ENCODE measurements at regions not wholly inside any gene's neighbourhood (a gene's known extent, or its start where the extent isn't known, plus 50 kb on each side); places are given as distances from the start of the nearest gene placed in this dataset.
"Not testable (repeated sequence)": the region's sequence is repeated elsewhere in the genome, so short reads cannot be mapped to it uniquely, and the experiment has no call there.

- no peaks in the 10 kb centered on the region for H3K36me3 Mint-ChIP-seq
- no peaks in the 10 kb centered on the region for H3K4me1 Mint-ChIP-seq
- H3K4me3 Mint-ChIP-seq, result no peak overlapping the region
- no peak for DNase-seq
- no peaks in the 10 kb centered on the region for H3K9me3 Mint-ChIP-seq
- no peak overlapping the region for H3K27ac Mint-ChIP-seq
- H3K27me3 Mint-ChIP-seq, result no peaks in the 10 kb centered on the region
- CTCF ChIA-PET, result no interaction called here
Measured at GRCh38 chr2:55780697-55781096, 87.1 kb upstream of the PNPT1 start.

DNA sequence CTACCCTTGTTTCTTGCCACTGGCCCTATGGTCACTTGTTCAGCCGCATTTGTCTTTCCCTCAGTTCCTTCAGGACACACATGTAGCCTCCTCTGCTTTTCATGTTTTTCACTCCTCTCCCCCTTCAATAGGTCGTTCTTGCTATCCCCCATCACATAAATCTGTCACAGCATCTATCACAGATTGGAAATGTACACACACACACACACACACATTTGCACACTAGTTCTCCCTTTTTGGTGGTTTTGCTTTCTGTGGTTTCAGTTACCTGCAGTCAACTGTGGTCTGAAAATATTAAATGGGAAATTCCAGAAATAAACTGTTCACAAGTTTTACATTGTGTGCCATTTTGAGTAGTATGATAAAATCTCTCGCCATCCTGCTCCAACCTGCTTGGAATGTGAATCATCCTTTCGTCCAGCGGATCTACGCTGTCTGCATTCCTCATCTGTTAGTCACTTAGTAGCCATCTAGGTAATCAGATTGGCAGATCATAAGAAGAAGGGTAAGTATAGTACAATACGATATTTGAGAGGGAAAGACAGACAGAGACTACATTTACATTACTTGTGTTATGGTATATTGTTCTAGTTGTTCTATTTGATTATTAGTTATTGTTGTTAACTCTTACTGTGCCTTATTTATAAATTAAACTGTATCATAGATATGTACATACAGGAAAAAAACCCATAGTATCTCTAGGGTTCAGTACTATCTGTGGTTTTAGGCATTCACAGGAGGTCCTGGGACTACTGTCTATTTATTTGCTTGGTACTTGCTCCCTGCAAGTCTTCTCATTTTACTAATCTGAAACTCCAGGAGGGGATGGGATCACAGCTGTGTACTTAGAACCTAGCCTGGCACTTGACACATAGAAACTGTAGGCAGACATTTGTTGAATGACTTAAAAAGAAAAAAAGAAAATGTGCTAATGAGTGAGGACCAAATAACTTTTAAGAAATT, 86.1 kb upstream of the PNPT1 start:
- H3K27ac Mint-ChIP-seq, result no peak overlapping the region
- H3K27me3 Mint-ChIP-seq, result no peaks in the 10 kb centered on the region
- CTCF ChIA-PET, result no interaction called here
- no peaks in the 10 kb centered on the region for H3K36me3 Mint-ChIP-seq
- H3K4me3 Mint-ChIP-seq, result no peak overlapping the region
- no peaks in the 10 kb centered on the region for H3K9me3 Mint-ChIP-seq
- no peak for DNase-seq
- H3K4me1 Mint-ChIP-seq, result no peaks in the 10 kb centered on the region

GRCh38 chr2:55776966-55777365, 83.3 kb upstream of the PNPT1 start:
- Mint-ChIP-seq H3K4me1 (no peaks in the 10 kb centered on the region), H3K27me3 (no peaks in the 10 kb centered on the region)

GRCh38 chr2:55776479-55776878, 82.8 kb upstream of the PNPT1 start:
- no peak overlapping the region for H3K4me3 Mint-ChIP-seq
- H3K9me3 Mint-ChIP-seq, result no peaks in the 10 kb centered on the region
- H3K4me1 Mint-ChIP-seq, result no peaks in the 10 kb centered on the region
- H3K27ac Mint-ChIP-seq, result no peak overlapping the region
- CTCF ChIA-PET, result no interaction called here
- no peaks in the 10 kb centered on the region for H3K27me3 Mint-ChIP-seq
- DNase-seq, result no peak
- H3K36me3 Mint-ChIP-seq, result no peaks in the 10 kb centered on the region

More at GRCh38 chr2:55776966-55777365, 83.3 kb upstream of the PNPT1 start:
- no peaks in the 10 kb centered on the region for H3K9me3 Mint-ChIP-seq
- no peak overlapping the region for H3K4me3 Mint-ChIP-seq
- no peak for DNase-seq
- CTCF ChIA-PET, result no interaction called here
- H3K27ac Mint-ChIP-seq, result no peak overlapping the region
- no peaks in the 10 kb centered on the region for H3K36me3 Mint-ChIP-seq

DNA sequence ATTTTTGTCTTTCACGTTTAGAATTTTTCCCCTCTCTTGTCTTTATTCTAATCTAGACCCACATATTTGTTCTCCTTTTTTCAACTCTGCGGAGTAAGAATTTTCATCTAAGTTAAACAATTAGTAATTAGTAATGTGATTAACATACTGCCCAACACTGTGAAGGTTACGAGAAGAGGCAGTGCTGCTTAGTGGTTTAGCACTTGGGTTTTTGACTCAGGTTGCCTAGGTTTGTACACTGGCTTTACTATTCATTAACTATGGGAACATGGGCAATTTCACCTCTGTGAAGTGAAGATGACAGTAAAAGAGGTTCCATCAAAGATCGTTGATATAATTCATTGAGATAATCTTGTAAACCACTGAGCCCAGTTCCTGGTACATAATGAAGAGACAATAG, 82.2 kb upstream of the PNPT1 start:
- DNase-seq, result no peak
- no peaks in the 10 kb centered on the region for H3K36me3 Mint-ChIP-seq
- CTCF ChIA-PET, result no interaction called here
- no peaks in the 10 kb centered on the region for H3K27me3 Mint-ChIP-seq
- no peaks in the 10 kb centered on the region for H3K4me1 Mint-ChIP-seq
- no peaks in the 10 kb centered on the region for H3K9me3 Mint-ChIP-seq
- no peak overlapping the region for H3K27ac Mint-ChIP-seq
- H3K4me3 Mint-ChIP-seq, result no peak overlapping the region

DNA sequence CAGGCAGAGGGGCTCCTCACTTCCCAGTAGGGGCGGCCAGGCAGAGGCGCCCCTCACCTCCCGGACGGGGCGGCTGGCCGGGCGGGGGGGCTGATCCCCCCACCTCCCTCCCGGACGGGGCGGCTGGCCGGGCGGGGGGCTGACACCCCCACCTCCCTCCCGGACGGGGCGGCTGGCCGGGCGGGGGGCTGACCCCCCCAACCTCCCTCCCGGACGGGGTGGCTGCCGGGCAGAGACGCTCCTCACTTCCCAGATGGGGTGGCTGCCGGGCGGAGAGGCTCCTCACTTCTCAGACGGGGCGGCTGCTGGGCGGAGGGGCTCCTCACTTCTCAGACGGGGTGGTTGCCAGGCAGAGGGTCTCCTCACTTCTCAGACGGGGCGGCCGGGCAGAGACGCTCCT, 80.0 kb upstream of the PNPT1 start:
- H3K4me1 Mint-ChIP-seq, H3K4me3 Mint-ChIP-seq, CTCF ChIA-PET, H3K27ac Mint-ChIP-seq, H3K27me3 Mint-ChIP-seq, DNase-seq, H3K9me3 Mint-ChIP-seq, H3K36me3 Mint-ChIP-seq: not testable (repeated sequence)

DNA sequence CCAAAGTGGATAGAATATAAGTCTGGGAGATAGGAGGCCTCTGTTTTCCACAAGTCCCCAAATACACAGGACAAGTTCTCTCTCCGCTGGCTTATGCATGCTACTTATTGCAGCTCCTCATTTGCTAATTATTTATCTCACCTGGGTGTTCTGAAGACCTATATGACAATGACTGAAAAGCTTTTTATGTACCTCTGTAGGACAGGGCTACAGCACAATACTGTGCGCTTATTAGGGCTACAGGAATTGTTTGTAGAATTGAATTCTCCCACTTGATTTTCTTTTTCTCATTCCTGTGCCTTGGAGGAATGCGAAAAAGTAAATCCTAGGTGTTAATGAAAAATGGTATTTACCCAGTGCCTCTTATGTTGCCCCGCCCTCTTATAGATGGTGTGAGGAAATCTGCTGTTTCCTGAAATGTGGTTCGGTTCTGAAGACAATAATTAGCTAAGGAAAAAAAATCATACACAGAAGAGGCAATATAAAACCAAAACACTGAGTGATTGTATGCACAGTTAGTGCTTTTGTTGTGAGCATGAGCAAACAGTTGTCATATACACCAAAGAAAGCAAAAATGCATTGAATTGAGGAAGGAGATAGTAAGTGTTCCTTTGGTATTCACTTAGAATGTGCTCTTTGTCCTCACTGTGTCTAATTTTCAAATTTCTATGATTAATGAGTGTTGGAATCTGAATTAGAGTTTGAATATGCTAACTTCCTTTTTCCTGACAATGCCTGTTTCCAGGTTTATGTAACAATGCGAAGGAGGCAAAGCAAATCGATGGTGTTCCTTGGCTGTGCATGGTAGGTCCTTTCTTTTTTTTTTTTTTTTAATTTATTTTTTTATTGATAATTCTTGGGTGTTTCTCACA, 78.7 kb upstream of the PNPT1 start:
- Mint-ChIP-seq H3K36me3 (no peaks in the 10 kb centered on the region), H3K4me3 (no peak overlapping the region), H3K9me3 (no peaks in the 10 kb centered on the region), H3K27me3 (peaks cover 5% of the 10 kb centered on the region), H3K27ac (no peak overlapping the region), H3K4me1 (no peaks in the 10 kb centered on the region)
- CTCF ChIA-PET, result interaction anchor here (1.5 kb wide), 1 partner anchor 190 kb away, joined by 5 read pairs; no protein-coding TSS in a partner anchor
- DNase-seq, result no peak

- CTCF ChIA-PET, result interaction anchor here (0.8 to 1.5 kb wide), 2 partner anchors 16 to 191 kb away, joined by 3 to 5 read pairs; no protein-coding TSS in a partner anchor
- no peaks in the 10 kb centered on the region for H3K9me3 Mint-ChIP-seq
- H3K4me3 Mint-ChIP-seq, result no peak overlapping the region
- H3K4me1 Mint-ChIP-seq, result no peaks in the 10 kb centered on the region
- H3K27me3 Mint-ChIP-seq, result peaks cover 5% of the 10 kb centered on the region
- DNase-seq, result no peak
- no peak overlapping the region for H3K27ac Mint-ChIP-seq
- no peaks in the 10 kb centered on the region for H3K36me3 Mint-ChIP-seq
Measured at GRCh38 chr2:55771612-55772011, 78.0 kb upstream of the PNPT1 start.

- CTCF ChIA-PET, result no interaction called here
- Mint-ChIP-seq H3K36me3 (no peaks in the 10 kb centered on the region), H3K27me3 (peaks cover 5% of the 10 kb centered on the region), H3K4me3 (no peak overlapping the region), H3K4me1 (no peaks in the 10 kb centered on the region), H3K9me3 (no peaks in the 10 kb centered on the region), H3K27ac (no peak overlapping the region)
- no peak for DNase-seq
Measured at GRCh38 chr2:55768991-55769390, 75.3 kb upstream of the PNPT1 start.

- Mint-ChIP-seq H3K27ac (no peak overlapping the region), H3K9me3 (no peaks in the 10 kb centered on the region), H3K36me3 (no peaks in the 10 kb centered on the region), H3K4me3 (no peak overlapping the region), H3K4me1 (no peaks in the 10 kb centered on the region), H3K27me3 (peaks cover 9% of the 10 kb centered on the region)
- no peak for DNase-seq
- CTCF ChIA-PET, result no interaction called here
Measured at GRCh38 chr2:55766947-55767346, 73.3 kb upstream of the PNPT1 start.

DNA sequence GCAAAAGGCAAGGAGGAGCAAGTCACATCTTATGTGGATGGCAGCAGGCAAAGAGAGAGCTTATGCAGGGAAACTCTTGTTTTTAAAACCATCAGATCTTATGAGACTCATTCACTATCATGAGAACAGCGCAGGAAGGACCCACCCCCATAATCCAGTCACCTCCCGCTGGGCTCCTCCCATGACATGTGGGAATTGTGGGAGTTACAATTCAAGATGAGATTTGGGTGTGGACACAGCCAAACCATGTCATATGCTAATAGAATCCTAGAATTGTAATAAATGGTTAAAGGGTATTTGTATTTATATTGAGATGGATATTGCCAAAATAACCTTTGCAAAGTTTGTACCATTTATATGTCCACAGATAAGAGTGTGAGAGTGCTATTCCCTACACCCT, 72.1 kb upstream of the PNPT1 start:
- H3K4me1 Mint-ChIP-seq, H3K36me3 Mint-ChIP-seq, CTCF ChIA-PET, DNase-seq, H3K27ac Mint-ChIP-seq, H3K27me3 Mint-ChIP-seq, H3K9me3 Mint-ChIP-seq, H3K4me3 Mint-ChIP-seq: not testable (repeated sequence)

DNA sequence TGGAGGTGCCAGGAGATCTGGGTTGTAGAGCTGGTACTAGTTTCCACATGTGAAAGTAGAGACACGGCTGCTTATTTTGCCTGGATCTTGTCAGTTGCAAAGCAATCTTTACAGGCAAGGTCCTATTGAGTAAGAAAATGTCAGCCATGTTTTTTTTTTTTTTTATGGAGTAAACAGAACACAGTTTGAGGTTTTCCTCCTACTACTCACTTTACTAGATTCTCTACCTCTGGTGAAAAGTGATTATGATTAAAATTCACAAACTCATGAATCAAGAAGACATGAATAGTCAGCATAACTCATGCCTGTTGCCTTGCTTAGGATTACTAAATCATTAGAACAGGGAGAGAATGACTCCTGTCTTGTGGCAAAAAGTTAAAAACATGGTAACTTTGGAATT, 70.1 kb upstream of the PNPT1 start:
- Mint-ChIP-seq H3K27me3 (peaks cover 4% of the 10 kb centered on the region), H3K4me1 (no peaks in the 10 kb centered on the region), H3K27ac (no peak overlapping the region), H3K9me3 (no peaks in the 10 kb centered on the region), H3K36me3 (no peaks in the 10 kb centered on the region), H3K4me3 (no peak overlapping the region)
- CTCF ChIA-PET, result no interaction called here
- no peak for DNase-seq

DNA sequence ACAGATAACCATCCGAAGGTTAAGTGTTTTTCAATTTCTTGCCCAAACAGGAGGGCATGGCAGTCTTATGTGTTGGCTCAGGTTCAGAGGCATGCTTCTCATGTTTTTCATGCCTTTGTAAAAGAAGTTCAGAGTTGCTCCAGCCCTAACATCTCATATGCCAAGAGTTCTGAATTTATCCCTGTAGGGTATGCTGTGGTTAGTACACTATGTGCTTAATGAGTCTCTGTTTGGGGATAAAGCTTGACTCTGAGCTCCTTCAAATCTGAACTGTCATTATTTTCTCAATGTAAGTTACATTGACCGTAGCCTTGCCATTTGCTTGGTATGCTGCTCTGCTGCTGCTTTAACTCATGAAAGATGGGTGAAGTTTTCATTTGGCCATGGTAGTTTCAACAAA, 67.9 kb upstream of the PNPT1 start:
- H3K4me1 Mint-ChIP-seq, result no peaks in the 10 kb centered on the region
- no peak for DNase-seq
- no peaks in the 10 kb centered on the region for H3K9me3 Mint-ChIP-seq
- no peaks in the 10 kb centered on the region for H3K36me3 Mint-ChIP-seq
- peaks cover 4% of the 10 kb centered on the region for H3K27me3 Mint-ChIP-seq
- H3K4me3 Mint-ChIP-seq, result no peak overlapping the region
- H3K27ac Mint-ChIP-seq, result no peak overlapping the region
- CTCF ChIA-PET, result no interaction called here

DNA sequence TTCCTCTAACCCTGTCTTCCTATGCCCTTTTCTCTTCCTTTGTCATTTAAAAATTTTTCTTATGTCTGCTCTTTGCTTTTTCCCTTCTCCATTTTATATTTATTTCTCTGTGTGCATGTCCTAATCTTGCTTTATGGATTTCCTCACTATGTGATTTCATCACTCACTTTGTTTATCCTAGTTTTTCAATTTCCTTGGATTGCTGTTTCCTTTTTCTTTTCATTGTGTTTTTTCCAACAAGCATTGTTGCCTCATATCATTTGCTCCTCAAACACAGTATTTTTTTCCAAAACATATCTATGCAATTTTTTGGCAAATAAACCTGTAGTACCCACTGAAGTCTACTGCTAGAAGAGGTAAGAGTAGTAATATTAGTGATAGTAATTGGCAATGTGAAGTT, 67.4 kb upstream of the PNPT1 start:
- Mint-ChIP-seq H3K27ac (no peak overlapping the region), H3K9me3 (no peaks in the 10 kb centered on the region), H3K4me1 (no peaks in the 10 kb centered on the region), H3K27me3 (peaks cover 4% of the 10 kb centered on the region), H3K4me3 (no peak overlapping the region), H3K36me3 (no peaks in the 10 kb centered on the region)
- no peak for DNase-seq
- CTCF ChIA-PET, result no interaction called here

GRCh38 chr2:55760125-55760524, 66.5 kb upstream of the PNPT1 start:
- H3K4me1 Mint-ChIP-seq, result no peaks in the 10 kb centered on the region
- no peak overlapping the region for H3K27ac Mint-ChIP-seq
- peaks cover 4% of the 10 kb centered on the region for H3K27me3 Mint-ChIP-seq
- CTCF ChIA-PET, result no interaction called here
- H3K4me3 Mint-ChIP-seq, result no peak overlapping the region
- DNase-seq, result no peak
- H3K9me3 Mint-ChIP-seq, result no peaks in the 10 kb centered on the region
- H3K36me3 Mint-ChIP-seq, result no peaks in the 10 kb centered on the region

All from activated naive CD4-positive, alpha-beta T cell treated with anti-CD3 and anti-CD28 coated beads, Interleukin-2, amount 10 ng/mL, durations not matched to agents 7 days and 5 days (primary cell).